OCI-LY1 (cell line): ENCODE measurements at regions not wholly inside any gene's neighbourhood (a gene's known extent, or its start where the extent isn't known, plus 50 kb on each side); places are given as distances from the start of the nearest gene placed in this dataset.

Experiments
- H2AFZ ChIP-seq: fragments of 200-600 bp; sonication (generic), shearing (Covaris generic); 2 replicates; pipeline ENCODE4 v1.6.0; 2014; ENCODE audit warnings: antibody characterized with exemption, mild to moderate bottlenecking, low read length
- H3F3A ChIP-seq: fragments of 200-600 bp; sonication (generic), shearing (Covaris generic); 2 replicates; pipeline ENCODE4 v1.6.0; 2014; ENCODE audit warnings: mild to moderate bottlenecking, antibody characterized with exemption, low read length, moderate library complexity; ENCODE audit not compliant: insufficient read depth
- H3K27ac ChIP-seq: fragments of 200-600 bp; sonication (generic); 2 replicates; pipeline ENCODE4 v1.5.1; 2014; ENCODE audit warnings: low read length, mixed run types, mild to moderate bottlenecking, low read depth; ENCODE audit not compliant: poor library complexity, severe bottlenecking
- H3K27me3 ChIP-seq: fragments of 200-600 bp; sonication (generic); 2 replicates; pipeline ENCODE4 v1.6.0; 2014; ENCODE audit warnings: antibody characterized with exemption, mild to moderate bottlenecking, low read length, moderate library complexity; ENCODE audit not compliant: insufficient read depth
- H3K36me3 ChIP-seq: fragments of 200-600 bp; sonication (generic); 2 replicates; pipeline ENCODE4 v1.6.1; 2014; ENCODE audit warnings: mild to moderate bottlenecking, antibody characterized with exemption, low read length, moderate library complexity, mixed read lengths; ENCODE audit not compliant: insufficient read depth
- H3K4me1 ChIP-seq: fragments of 200-600 bp; sonication (generic); 2 replicates; pipeline ENCODE4 v1.5.1; 2014; ENCODE audit warnings: mild to moderate bottlenecking, low read length, moderate library complexity; ENCODE audit not compliant: insufficient read depth, severe bottlenecking
- H3K4me2 ChIP-seq: fragments of 200-600 bp; sonication (generic), shearing (Covaris generic); 2 replicates; pipeline ENCODE4 v1.6.1; 2014; ENCODE audit warnings: low read length
- H3K4me3 ChIP-seq: fragments of 200-600 bp; sonication (generic); 2 replicates; pipeline ENCODE4 v1.5.1; 2014; ENCODE audit warnings: low read length, low read depth, mild to moderate bottlenecking, mixed read lengths; ENCODE audit not compliant: poor library complexity, severe bottlenecking
- H3K79me2 ChIP-seq: fragments of 200-600 bp; shearing (Covaris generic); 2 replicates; pipeline ENCODE4 v1.6.1; 2016; ENCODE audit warnings: mixed run types, low read length, mixed read lengths; ENCODE audit not compliant: insufficient read depth
- H3K9ac ChIP-seq: fragments of 200-600 bp; sonication (generic), shearing (Covaris generic); 2 replicates; pipeline ENCODE4 v1.6.1; 2014; ENCODE audit warnings: mild to moderate bottlenecking, low read length, mixed read lengths
- H3K9me2 ChIP-seq: fragments of 200-600 bp; sonication (generic), shearing (Covaris generic); 2 replicates; pipeline ENCODE4 v1.6.1; 2014; ENCODE audit warnings: low read depth, mild to moderate bottlenecking, low read length, mixed read lengths
- H3K9me3 ChIP-seq: fragments of 200-600 bp; shearing (Covaris generic); 2 replicates; pipeline ENCODE4 v1.6.1; 2014; ENCODE audit warnings: low read length, mixed read lengths
- H4K20me1 ChIP-seq: fragments of 200-600 bp; sonication (generic), shearing (Covaris generic); 2 replicates; pipeline ENCODE4 v1.6.0; 2016; ENCODE audit warnings: mild to moderate bottlenecking, low read length; ENCODE audit not compliant: insufficient read depth
- CTCF ChIP-seq: fragments of 200-600 bp; sonication (generic), shearing (Covaris generic); IDR thresholded peaks from 2 replicates; pipeline ENCODE4 v1.5.1; 2017; ENCODE audit warnings: mild to moderate bottlenecking, antibody characterized with exemption, low read length, moderate library complexity, mixed read lengths
- EZH2 ChIP-seq: fragments of 200-600 bp; sonication (generic), shearing (Covaris generic); IDR thresholded peaks from 2 replicates; pipeline ENCODE4 v1.8.0; 2017; ENCODE audit warnings: borderline replicate concordance, mixed run types, mild to moderate bottlenecking, antibody characterized with exemption, low read length, moderate library complexity, mixed read lengths

DNA sequence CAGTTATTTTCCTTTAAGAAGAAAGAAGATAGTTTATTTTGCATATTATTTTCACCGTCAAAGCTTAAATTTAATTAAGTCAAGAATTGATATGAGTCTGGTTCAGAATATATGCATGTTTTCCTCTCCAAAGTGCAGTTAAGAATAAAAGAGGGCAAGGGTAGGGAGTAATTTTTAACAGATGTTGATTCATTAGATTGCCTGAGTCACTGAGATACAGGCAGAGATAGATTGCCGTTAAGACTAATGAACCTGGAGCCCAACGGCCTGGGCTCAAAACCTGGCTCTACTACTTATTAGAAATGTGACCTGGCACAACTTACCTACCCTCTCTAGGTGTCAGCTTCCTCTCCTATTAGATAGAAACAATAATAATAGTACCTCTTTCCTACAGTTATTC, 1037.4 kb upstream of the PABPC4L start:
- H3K9ac ChIP-seq = no peak overlapping the region
- H3K9me2 ChIP-seq = no peaks in the 10 kb centered on the region
- no peaks in the 10 kb centered on the region for H3K36me3 ChIP-seq
- H3K4me1 ChIP-seq = no peaks in the 10 kb centered on the region
- no peaks in the 10 kb centered on the region for H3F3A ChIP-seq
- no peak overlapping the region for H3K4me3 ChIP-seq
- TF ChIP-seq EZH2 (no peak), CTCF (no peak)
- H4K20me1 ChIP-seq = no peaks in the 10 kb centered on the region
- no peak overlapping the region for H3K27ac ChIP-seq
- no peak overlapping the region for H2AFZ ChIP-seq
- no peaks in the 10 kb centered on the region for H3K9me3 ChIP-seq
- no peaks in the 10 kb centered on the region for H3K27me3 ChIP-seq
- H3K79me2 ChIP-seq = no peaks in the 10 kb centered on the region
- H3K4me2 ChIP-seq = no peak overlapping the region

GRCh38 chr4:135236048-135236447, 1034.5 kb upstream of the PABPC4L start:
- no peak overlapping the region for H3K4me2 ChIP-seq
- H3F3A ChIP-seq = no peaks in the 10 kb centered on the region
- no peaks in the 10 kb centered on the region for H3K79me2 ChIP-seq
- H4K20me1 ChIP-seq = no peaks in the 10 kb centered on the region
- no peaks in the 10 kb centered on the region for H3K27me3 ChIP-seq
- no peaks in the 10 kb centered on the region for H3K4me1 ChIP-seq
- H3K27ac ChIP-seq = no peak overlapping the region
- no peak overlapping the region for H3K9ac ChIP-seq
- H2AFZ ChIP-seq = no peak overlapping the region
- no peaks in the 10 kb centered on the region for H3K9me3 ChIP-seq
- no peaks in the 10 kb centered on the region for H3K9me2 ChIP-seq
- H3K36me3 ChIP-seq = no peaks in the 10 kb centered on the region
- TF ChIP-seq EZH2 (no peak), CTCF (no peak)
- no peak overlapping the region for H3K4me3 ChIP-seq

GRCh38 chr4:135227842-135228241, 1026.3 kb upstream of the PABPC4L start:
- no peaks in the 10 kb centered on the region for H3K4me1 ChIP-seq
- no peaks in the 10 kb centered on the region for H4K20me1 ChIP-seq
- H3K9ac ChIP-seq = no peak overlapping the region
- no peaks in the 10 kb centered on the region for H3K9me2 ChIP-seq
- no peak overlapping the region for H3K4me3 ChIP-seq
- H3F3A ChIP-seq = no peaks in the 10 kb centered on the region
- H3K9me3 ChIP-seq = no peaks in the 10 kb centered on the region
- H3K79me2 ChIP-seq = no peaks in the 10 kb centered on the region
- H3K4me2 ChIP-seq = no peak overlapping the region
- no peak for TF ChIP-seq EZH2
- no peak for TF ChIP-seq CTCF
- H2AFZ ChIP-seq = no peak overlapping the region
- no peaks in the 10 kb centered on the region for H3K36me3 ChIP-seq
- H3K27me3 ChIP-seq = no peaks in the 10 kb centered on the region
- no peak overlapping the region for H3K27ac ChIP-seq
